Transverse colon (tissue), 4 donors: ENCODE measurements at regions not wholly inside any gene's neighbourhood (a gene's known extent, or its start where the extent isn't known, plus 50 kb on each side); places are given as distances from the start of the nearest gene placed in this dataset.

ENCODE experiments used
- POLR2A ChIP-seq: fragments of 450-650 bp; IDR thresholded peaks from one replicate; pipeline ENCODE4 v1.6.1; 2016; ENCODE audit warnings: antibody characterized with exemption, mild to moderate bottlenecking, moderate library complexity
- POLR2AphosphoS5 ChIP-seq, 3 donors: sonication (generic); formaldehyde crosslinking; IDR thresholded peaks; one replicate each; pipeline ENCODE4 v1.6.1; 2016; ENCODE audit warnings: antibody characterized with exemption in 3 of 3
- TF ChIP-seq, protein P1 (sequence below), 5 experiments: fragments of 200-600 bp in 3 of 5; fragments of 450-650 bp in 2 of 5; sonication (generic) in 3 of 5; IDR thresholded peaks; 1 replicate in 2 of 5; 2 replicates in 3 of 5; pipeline ENCODE4 v1.5.1; 2016 to 2017; ENCODE audit warnings: antibody characterized with exemption in 5 of 5, inconsistent platforms in 3 of 5, mild to moderate bottlenecking in 2 of 5, moderate library complexity in 1 of 5

DNA sequence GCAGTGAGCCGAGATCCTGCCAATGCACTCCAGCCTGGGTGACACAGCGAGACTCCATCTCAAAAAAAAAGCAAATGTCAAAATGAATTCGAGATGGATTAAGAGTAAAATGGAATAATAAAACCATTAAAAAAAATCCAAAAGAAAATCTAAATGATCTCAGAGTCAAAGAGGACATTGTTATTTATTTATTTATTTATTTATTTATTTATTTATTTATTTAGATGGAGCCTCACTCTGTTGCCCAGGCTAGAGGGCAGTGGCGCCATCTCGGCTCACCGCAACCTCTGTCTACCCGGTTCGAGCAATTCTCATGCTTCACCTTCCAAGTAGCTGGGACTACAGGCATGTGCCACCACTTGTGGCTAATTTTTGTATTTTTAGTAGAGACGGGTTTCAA is 349.2 kb downstream of the ANKRD30A start:
- TF ChIP-seq, protein P1, sequence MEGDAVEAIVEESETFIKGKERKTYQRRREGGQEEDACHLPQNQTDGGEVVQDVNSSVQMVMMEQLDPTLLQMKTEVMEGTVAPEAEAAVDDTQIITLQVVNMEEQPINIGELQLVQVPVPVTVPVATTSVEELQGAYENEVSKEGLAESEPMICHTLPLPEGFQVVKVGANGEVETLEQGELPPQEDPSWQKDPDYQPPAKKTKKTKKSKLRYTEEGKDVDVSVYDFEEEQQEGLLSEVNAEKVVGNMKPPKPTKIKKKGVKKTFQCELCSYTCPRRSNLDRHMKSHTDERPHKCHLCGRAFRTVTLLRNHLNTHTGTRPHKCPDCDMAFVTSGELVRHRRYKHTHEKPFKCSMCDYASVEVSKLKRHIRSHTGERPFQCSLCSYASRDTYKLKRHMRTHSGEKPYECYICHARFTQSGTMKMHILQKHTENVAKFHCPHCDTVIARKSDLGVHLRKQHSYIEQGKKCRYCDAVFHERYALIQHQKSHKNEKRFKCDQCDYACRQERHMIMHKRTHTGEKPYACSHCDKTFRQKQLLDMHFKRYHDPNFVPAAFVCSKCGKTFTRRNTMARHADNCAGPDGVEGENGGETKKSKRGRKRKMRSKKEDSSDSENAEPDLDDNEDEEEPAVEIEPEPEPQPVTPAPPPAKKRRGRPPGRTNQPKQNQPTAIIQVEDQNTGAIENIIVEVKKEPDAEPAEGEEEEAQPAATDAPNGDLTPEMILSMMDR (IDR thresholded peaks at IDR 0.05) = no peak
- TF ChIP-seq POLR2A (no peak), POLR2AphosphoS5 (IDR thresholded peaks at IDR 0.05) (no peak)
